Fibroblast of pulmonary artery (primary cell): ENCODE measurements at regions not wholly inside any gene's neighbourhood (a gene's known extent, or its start where the extent isn't known, plus 50 kb on each side); places are given as distances from the start of the nearest gene placed in this dataset.
A peak's percentile ranks its signal among the peaks of the same experiment; 100 is the strongest.

Experiments
- DNase-seq: peaks from one replicate; pipeline ENCODE4 v3.0.0-alpha.2; 2010; ENCODE audit warnings: low read depth
- H3K4me3 ChIP-seq: replicated peaks from 2 replicates; pipeline ENCODE4 v1.5.1; 2011; ENCODE audit warnings: low read depth, mild to moderate bottlenecking, control low read depth, low read length, moderate library complexity
- CTCF ChIP-seq: IDR thresholded peaks from 2 replicates; pipeline ENCODE4 v1.5.1; 2011; ENCODE audit warnings: mild to moderate bottlenecking, control low read depth, low read length, inconsistent platforms; ENCODE audit errors: missing control alignments

DNA sequence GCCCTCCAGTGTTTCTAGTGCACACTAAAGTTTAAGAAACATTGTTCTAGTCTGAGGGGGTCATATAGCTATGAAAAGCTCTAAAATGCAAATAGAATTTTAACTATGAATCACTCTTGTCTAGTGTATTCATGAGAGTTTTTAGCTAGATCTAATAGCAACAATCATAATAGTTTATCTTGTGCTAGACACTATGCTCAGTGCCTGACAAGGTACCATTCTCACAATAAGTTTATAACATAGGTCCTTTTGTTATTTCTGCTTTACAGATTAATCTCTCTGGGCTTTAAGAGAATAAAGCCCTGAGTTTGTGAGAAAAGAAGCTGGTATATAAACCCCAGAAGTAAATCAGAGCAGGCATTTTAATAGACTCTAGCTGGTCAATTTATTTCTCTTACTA is 2120.7 kb downstream of the MAT2B start:
- no peak overlapping the region for H3K4me3 ChIP-seq
- DNase-seq: no peak
- no peak for TF ChIP-seq CTCF

GRCh38 chr5:165627548-165628170 is 2122.2 kb downstream of the MAT2B start:
- DNase-seq: no peak
- H3K4me3 ChIP-seq: no peak overlapping the region
- TF ChIP-seq CTCF: no peak

- no peak overlapping the region for H3K4me3 ChIP-seq
- peak; percentile 64 for DNase-seq
- peak; percentile 75 for TF ChIP-seq CTCF
These were observed 2124.9 kb downstream of the MAT2B start for GRCh38 chr5:165630261-165630778.

DNA sequence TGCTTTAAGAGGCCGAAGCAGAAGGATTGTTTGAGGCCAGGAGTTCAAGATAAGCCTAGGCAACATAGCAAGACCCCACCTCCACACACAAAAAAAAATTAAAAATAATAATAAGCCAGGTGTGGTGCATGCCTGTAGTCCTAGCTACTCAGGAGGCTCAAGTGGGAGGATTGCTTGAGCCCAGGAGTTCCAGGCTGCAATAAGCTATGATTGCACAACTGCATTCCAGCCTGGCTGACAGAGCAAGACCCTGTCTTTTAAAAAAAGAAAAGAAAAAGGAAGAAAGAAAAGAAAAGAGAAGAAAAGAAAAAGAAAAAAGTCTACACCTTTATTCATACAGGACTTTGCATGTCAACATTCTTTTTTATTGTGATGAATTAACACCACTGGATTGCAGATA is 2125.8 kb downstream of the MAT2B start:
- no peak for DNase-seq
- no peak overlapping the region for H3K4me3 ChIP-seq
- no peak for TF ChIP-seq CTCF

DNA sequence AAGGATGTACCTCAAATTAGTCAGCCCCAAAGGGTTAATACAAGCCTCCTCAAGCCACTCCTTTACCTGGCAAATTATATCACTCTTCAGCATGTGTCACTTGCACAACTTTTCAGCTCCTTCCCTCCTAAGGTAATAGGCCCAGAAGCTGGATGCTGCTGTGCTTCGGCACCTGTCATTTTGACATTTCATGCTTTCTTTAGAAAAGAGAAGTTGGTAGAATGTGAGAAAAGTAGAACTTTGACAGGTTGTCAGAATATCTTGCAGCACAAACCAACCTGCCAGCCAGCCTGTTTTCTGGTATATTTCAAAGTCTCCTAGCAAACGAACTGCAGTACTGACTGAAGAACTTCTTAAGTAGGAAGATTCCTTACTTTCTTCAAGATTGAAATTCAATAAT is 2136.9 kb downstream of the MAT2B start:
- DNase-seq: no peak
- no peak for TF ChIP-seq CTCF
- H3K4me3 ChIP-seq: no peak overlapping the region

GRCh38 chr5:165665735-165666400 is 2160.4 kb downstream of the MAT2B start:
- DNase-seq: no peak
- TF ChIP-seq CTCF: no peak

More at GRCh38 chr5:165665735-165666400, 2160.4 kb downstream of the MAT2B start:
- no peak overlapping the region for H3K4me3 ChIP-seq
